ENCODE measurements at regions not wholly inside any gene's neighbourhood (a gene's known extent, or its start where the extent isn't known, plus 50 kb on each side); places are given as distances from the start of the nearest gene placed in this dataset.

GRCh38 chr3:90007778-90008499 is 900.5 kb downstream of the EPHA3 start:
- DNase-seq (ENCODE audit: low read depth in 4 of 4, low spot score in 2 of 4), result no peak

- no peak for DNase-seq (ENCODE audit: low read depth in 4 of 4, low spot score in 2 of 4)
Measured at GRCh38 chr3:90010341-90010740, 902.9 kb downstream of the EPHA3 start.

- no peak for DNase-seq (ENCODE audit: low read depth in 4 of 4, low spot score in 2 of 4)
Measured at GRCh38 chr3:90011131-90011530, 903.7 kb downstream of the EPHA3 start.

GRCh38 chr3:90011596-90011995 is 904.2 kb downstream of the EPHA3 start:
- no peak for DNase-seq (ENCODE audit: low read depth in 4 of 4, low spot score in 2 of 4)

GRCh38 chr3:90011996-90012395 is 904.6 kb downstream of the EPHA3 start:
- no peak for DNase-seq (ENCODE audit: low read depth in 4 of 4, low spot score in 2 of 4)

- no peak for DNase-seq (ENCODE audit: low read depth in 4 of 4, low spot score in 2 of 4)
Measured at GRCh38 chr3:90015688-90016356, 908.4 kb downstream of the EPHA3 start.

- DNase-seq (ENCODE audit: low read depth in 4 of 4, low spot score in 2 of 4), result no peak
Measured at GRCh38 chr3:90016555-90016954, 909.1 kb downstream of the EPHA3 start.

- DNase-seq (ENCODE audit: low read depth in 4 of 4, low spot score in 2 of 4), result no peak
Measured at GRCh38 chr3:90018779-90019178, 911.4 kb downstream of the EPHA3 start.

DNA sequence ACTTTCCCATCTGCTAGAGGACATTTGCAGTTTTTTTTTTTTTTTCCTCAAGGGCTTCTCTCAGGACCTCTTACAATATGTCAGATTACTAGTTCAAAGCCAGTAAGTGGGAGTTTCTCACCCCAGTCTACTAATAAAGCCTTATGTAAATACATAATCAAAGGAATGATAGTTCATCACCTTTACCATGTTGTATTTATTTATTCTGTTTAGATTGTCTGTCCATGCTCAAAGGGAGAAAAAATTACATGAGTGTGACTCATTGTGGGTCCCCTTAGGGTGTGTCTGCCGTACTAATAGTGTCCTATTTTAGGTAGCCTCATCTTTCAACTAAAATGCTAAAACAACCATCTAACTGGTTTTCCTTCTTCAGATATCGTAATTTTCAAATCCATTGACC is 917.6 kb downstream of the EPHA3 start:
- no peak for DNase-seq (ENCODE audit: low read depth in 4 of 4, low spot score in 2 of 4)

GRCh38 chr3:90026406-90026805 is 919.0 kb downstream of the EPHA3 start:
- no peak for DNase-seq (ENCODE audit: low read depth in 4 of 4, low spot score in 2 of 4)

DNA sequence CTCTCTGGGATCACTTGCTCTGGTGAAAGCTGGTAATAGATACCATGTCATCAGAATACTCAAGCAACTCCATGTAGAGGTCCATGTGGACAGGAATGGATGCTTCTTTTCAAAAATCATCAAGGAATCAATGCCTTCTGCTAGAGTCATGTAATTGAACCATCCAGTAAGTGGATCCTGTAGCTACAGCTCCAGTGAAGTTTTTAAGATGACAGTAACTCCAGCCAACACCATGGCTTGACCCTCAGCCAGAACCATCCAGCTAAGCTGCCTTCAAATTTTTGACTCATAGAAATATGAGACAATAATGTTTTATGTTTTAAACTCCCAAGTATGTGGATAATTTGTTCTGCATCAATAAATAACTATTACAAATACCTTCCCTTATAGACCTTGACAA is 923.7 kb downstream of the EPHA3 start:
- no peak for DNase-seq (ENCODE audit: low read depth in 4 of 4, low spot score in 2 of 4)

GRCh38 chr3:90032980-90033641 is 925.7 kb downstream of the EPHA3 start:
- DNase-seq (ENCODE audit: low read depth in 4 of 4, low spot score in 2 of 4), result no peak

DNA sequence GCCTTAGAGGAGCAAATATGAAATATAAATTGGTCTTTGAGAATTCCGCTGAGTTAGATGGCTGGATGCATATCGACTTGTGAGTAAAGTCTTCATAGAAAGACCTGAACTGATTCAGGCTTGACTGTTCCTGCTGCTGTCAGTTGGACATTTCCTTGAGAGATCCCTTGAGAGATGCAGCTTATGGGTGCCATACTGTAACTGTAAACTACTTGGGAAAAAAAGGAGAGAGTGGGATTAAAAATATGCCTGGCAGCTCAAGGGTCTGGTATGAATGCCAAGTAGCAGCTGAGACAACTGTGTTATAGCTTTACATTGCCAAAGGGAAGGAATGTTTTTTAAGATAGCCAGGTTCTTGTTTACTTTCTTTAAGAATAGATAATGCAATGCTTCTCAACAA is 926.6 kb downstream of the EPHA3 start:
- DNase-seq (ENCODE audit: low read depth in 4 of 4, low spot score in 2 of 4), result no peak

- no peak for DNase-seq (ENCODE audit: low read depth in 4 of 4, low spot score in 2 of 4)
Measured at GRCh38 chr3:90035643-90036042, 928.2 kb downstream of the EPHA3 start.

- DNase-seq (ENCODE audit: low read depth in 4 of 4, low spot score in 2 of 4), result no peak
Measured at GRCh38 chr3:90036939-90037469, 929.6 kb downstream of the EPHA3 start.

DNA sequence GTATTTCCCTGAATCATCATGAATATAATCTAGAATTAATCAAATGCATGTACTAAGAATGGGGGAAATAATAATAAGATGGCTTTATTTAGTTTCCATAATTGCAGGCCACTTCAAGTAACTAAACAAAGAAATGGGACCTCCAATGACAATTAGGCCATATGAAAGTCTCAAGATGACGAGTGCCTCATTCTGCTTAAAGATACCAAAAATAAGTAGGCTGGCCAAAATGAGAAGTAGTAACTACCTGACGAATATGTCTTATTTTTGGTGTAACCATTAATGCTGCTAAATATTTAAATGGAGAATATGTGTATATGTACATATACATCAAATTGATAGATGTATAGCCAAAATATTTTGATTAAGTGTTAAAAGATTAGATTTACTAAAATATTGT is 932.6 kb downstream of the EPHA3 start:
- DNase-seq (ENCODE audit: low read depth in 4 of 4, low spot score in 2 of 4), result no peak

- DNase-seq (ENCODE audit: low read depth in 4 of 4, low spot score in 2 of 4), result no peak
Measured at GRCh38 chr3:90040554-90040953, 933.1 kb downstream of the EPHA3 start.

DNA sequence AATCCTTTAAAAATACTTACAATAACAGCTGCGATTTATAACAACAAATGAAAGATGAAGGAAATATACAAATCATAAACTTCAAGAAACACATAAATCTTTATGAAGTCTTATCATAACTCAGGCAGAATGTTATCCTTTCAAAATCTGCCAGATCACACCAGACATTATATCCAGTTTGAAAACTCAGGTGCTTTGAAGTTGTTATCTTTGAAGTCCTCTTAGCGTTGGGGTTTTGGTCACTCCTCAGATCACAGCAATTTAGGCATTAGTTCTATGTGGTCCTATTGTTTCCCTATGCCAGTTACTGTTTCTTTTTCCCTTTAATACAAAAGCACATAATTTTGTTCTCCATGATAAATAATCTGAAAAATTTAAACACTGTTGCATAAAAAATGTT is 934.6 kb downstream of the EPHA3 start:
- no peak for DNase-seq (ENCODE audit: low read depth in 4 of 4, low spot score in 2 of 4)

DNA sequence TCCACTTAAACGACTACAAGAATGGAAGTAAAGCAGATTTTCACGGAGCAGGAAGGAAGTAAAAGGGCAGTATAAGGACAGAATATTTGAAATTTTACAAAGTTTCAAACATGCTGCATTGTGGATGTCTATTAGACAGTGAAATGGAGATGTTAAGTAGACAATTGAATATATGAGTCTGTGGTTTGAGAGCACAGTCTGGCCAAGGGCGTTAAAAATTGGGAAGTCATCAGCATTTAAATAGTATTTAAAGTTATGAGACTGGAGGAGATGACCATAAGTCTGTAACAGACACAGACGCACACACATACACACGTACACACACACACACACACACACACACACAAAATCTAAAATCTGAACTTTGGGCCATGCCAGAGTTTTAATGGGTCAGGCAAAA is 935.9 kb downstream of the EPHA3 start:
- no peak for DNase-seq (ENCODE audit: low read depth in 4 of 4, low spot score in 2 of 4)

- no peak for DNase-seq (ENCODE audit: low read depth in 4 of 4, low spot score in 2 of 4)
Measured at GRCh38 chr3:90044084-90044816, 936.8 kb downstream of the EPHA3 start.

DNA sequence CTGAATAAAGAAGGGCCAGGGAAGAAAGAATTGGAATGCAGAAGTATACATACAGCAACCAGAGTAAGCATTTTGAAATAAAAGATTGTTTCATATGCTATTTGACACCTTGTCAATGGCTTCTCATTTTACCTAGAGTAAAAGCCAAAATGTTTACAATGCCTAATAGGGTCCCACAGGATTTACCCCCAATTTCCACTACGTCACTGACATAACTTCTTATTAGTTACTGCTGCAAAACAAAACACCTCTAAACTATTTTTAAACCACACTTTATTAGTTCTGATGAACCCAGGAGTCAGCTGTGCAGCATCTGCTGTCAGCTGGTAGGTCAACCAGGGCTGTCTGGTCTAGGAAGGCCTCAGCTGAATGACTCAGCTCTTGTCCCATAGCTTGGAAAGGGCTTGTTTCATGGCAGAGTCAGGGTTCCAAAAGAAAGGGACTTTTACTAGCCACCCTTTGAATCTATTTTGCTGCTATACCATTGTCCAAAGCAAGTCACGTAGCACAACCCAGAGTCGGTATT is 945.1 kb downstream of the EPHA3 start:
- no peak for DNase-seq (ENCODE audit: low read depth in 4 of 4, low spot score in 2 of 4)

Data from left renal cortex interstitium (tissue), 4 donors.